Activated B cell treated with CpG ODN at 0.5 μM for 24 hours (primary cell): ENCODE measurements at regions not wholly inside any gene's neighbourhood (a gene's known extent, or its start where the extent isn't known, plus 50 kb on each side); places are given as distances from the start of the nearest gene placed in this dataset.
"Not testable (repeated sequence)": the region's sequence is repeated elsewhere in the genome, so short reads cannot be mapped to it uniquely, and the experiment has no call there.

Experiments used
- ATAC-seq: fragments of 200-7000 bp; cut with Tn5 transposase; one replicate; pipeline ENCODE4 v1.10.0; 2021; ENCODE audit warnings: low read depth, mild to moderate bottlenecking, moderate library complexity
- CTCF ChIA-PET: fragments of 350-600 bp; sonication (Branson Sonifier 250); formaldehyde crosslinking; loops from one replicate; lab custom pipeline; 2021; ENCODE audit warnings: antibody characterized with exemption; lab: Charles Lee
- POLR2A ChIA-PET: fragments of 350-600 bp; sonication (Branson Sonifier 250); formaldehyde crosslinking; loops from one replicate; lab custom pipeline; 2021; ENCODE audit warnings: antibody characterized with exemption; lab: Charles Lee
- DNase-seq: peaks from one replicate; pipeline ENCODE4 v3.0.0; 2022
- H3K27ac Mint-ChIP-seq: one replicate; pipeline ENCODE4 v1.8.0; 2020; ENCODE audit warnings: mixed read lengths
- H3K27me3 Mint-ChIP-seq: one replicate; pipeline ENCODE4 v1.8.0; 2021; ENCODE audit warnings: mixed read lengths
- H3K36me3 Mint-ChIP-seq: one replicate; pipeline ENCODE4 v1.8.0; 2021; ENCODE audit warnings: low read depth, mixed read lengths
- H3K4me1 Mint-ChIP-seq: one replicate; pipeline ENCODE4 v1.8.0; 2021; ENCODE audit warnings: mixed read lengths
- H3K4me3 Mint-ChIP-seq: one replicate; pipeline ENCODE4 v1.8.0; 2020; ENCODE audit warnings: mild to moderate bottlenecking, mixed read lengths
- H3K9me3 Mint-ChIP-seq: one replicate; pipeline ENCODE4 v1.8.0; 2020; ENCODE audit warnings: mixed read lengths
- CTCF ChIP-seq: fragments of 200-600 bp; IDR thresholded peaks from one replicate; pipeline ENCODE4 v1.8.0; 2022; ENCODE audit warnings: antibody characterized with exemption, mild to moderate bottlenecking
- intact Hi-C: fragments of 100-400 bp; cut with micrococcal nuclease; formaldehyde crosslinking; loops from one replicate; pipeline ENCODE4 v1.15.1; 2024

DNA sequence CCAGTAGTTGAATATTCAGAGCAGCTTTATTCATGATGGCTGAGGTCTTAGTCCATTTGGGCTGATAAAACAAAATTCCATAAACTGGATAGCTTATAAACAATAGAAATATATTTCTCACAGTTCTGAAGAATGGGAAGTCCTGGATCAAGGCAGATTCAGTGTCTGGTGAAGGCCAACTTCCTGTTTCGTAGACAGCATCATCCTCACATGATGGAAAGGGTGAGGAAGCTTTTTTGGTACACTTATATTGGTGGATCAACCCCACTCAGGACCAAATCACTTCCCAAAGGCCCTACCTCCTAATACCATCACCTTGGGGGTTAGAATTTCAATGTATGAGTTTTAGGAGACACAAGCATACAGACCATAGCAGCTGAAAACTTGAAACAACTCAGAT, 224.2 kb downstream of the CYB561 start:
- DNase-seq: no peak
- Mint-ChIP-seq H3K9me3 (peaks cover 2% of the 10 kb centered on the region), H3K27ac (no peak overlapping the region), H3K4me3 (no peak overlapping the region), H3K36me3 (no peaks in the 10 kb centered on the region), H3K27me3 (no peaks in the 10 kb centered on the region), H3K4me1 (no peaks in the 10 kb centered on the region)
- intact Hi-C loops: no loop called here
- POLR2A ChIA-PET: interaction anchor here (0.6 kb wide), 1 partner anchor 166 kb away, joined by 4 read pairs; no protein-coding TSS in a partner anchor
- ATAC-seq: no peak
- no peak for TF ChIP-seq CTCF
- CTCF ChIA-PET: no interaction called here

- Mint-ChIP-seq H3K4me3 (no peak overlapping the region), H3K4me1 (no peaks in the 10 kb centered on the region), H3K27me3 (no peaks in the 10 kb centered on the region), H3K27ac (no peak overlapping the region), H3K36me3 (no peaks in the 10 kb centered on the region), H3K9me3 (peaks cover 2% of the 10 kb centered on the region)
- intact Hi-C loops: no loop called here
- DNase-seq (no peak), ATAC-seq (no peak)
- ChIA-PET POLR2A (no interaction called here), CTCF (no interaction called here)
- no peak for TF ChIP-seq CTCF
Observed at GRCh38 chr17:63222655-63223054, 223.5 kb downstream of the CYB561 start.

GRCh38 chr17:63223212-63223911, 222.7 kb downstream of the CYB561 start:
- intact Hi-C loops: no loop called here
- no peak for DNase-seq
- ChIA-PET CTCF (no interaction called here), POLR2A (no interaction called here)
- no peaks in the 10 kb centered on the region for H3K36me3 Mint-ChIP-seq
- no peak for TF ChIP-seq CTCF
- peaks cover 2% of the 10 kb centered on the region for H3K9me3 Mint-ChIP-seq
- no peak overlapping the region for H3K4me3 Mint-ChIP-seq
- H3K4me1 Mint-ChIP-seq: no peaks in the 10 kb centered on the region
- no peaks in the 10 kb centered on the region for H3K27me3 Mint-ChIP-seq
- no peak overlapping the region for H3K27ac Mint-ChIP-seq
- no peak for ATAC-seq

DNA sequence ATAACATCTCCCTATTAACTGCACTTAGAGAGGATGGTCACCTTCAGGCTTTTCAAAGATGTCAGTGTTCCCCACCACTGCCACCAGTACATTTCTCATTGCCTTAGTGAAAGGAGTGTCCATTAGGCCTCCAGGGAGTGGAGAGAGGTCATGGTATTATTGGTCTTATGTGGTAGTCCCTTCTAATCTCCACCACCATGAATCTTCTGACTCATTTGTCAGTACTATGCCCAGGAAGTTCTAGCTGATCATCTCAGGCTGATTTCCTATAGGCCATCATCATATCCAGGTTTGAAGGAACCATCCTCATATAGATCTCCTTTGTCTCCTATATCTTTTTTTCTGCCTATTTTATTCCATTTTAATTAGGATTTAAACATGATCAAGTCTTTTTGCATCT, 221.5 kb downstream of the CYB561 start:
- DNase-seq (no peak), ATAC-seq (no peak)
- H3K36me3 Mint-ChIP-seq: no peaks in the 10 kb centered on the region
- CTCF ChIA-PET: no interaction called here
- H3K4me1 Mint-ChIP-seq: no peaks in the 10 kb centered on the region
- H3K4me3 Mint-ChIP-seq: no peak overlapping the region
- TF ChIP-seq CTCF: no peak
- H3K9me3 Mint-ChIP-seq: peaks cover 2% of the 10 kb centered on the region
- no peak overlapping the region for H3K27ac Mint-ChIP-seq
- POLR2A ChIA-PET: no interaction called here
- no peaks in the 10 kb centered on the region for H3K27me3 Mint-ChIP-seq
- intact Hi-C loops: no loop called here

DNA sequence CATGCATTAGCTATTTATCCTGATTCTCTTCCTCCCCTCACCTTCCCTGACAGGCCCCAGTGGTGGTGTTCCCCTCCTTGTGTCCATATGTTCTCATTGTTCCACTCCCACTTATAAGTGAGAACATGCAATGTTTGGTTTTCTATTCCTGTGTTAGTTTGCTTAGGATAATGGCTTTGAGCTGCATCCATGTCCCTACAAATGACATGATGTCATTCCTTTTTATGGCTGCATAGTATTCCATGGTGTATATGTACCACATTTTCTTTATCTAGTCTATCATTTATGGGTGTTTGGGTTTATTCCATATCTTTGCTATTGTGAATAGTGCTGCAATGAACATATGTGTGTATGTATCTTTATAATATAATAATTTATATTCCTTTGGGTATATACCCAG, 219.4 kb downstream of the CYB561 start:
- H3K4me1 Mint-ChIP-seq, intact Hi-C loops, H3K27me3 Mint-ChIP-seq, POLR2A ChIA-PET, CTCF ChIA-PET, ATAC-seq, H3K4me3 Mint-ChIP-seq, DNase-seq, H3K27ac Mint-ChIP-seq: not testable (repeated sequence)
- H3K36me3 Mint-ChIP-seq: peaks cover 13% of the 10 kb centered on the region
- peaks cover 17% of the 10 kb centered on the region for H3K9me3 Mint-ChIP-seq

DNA sequence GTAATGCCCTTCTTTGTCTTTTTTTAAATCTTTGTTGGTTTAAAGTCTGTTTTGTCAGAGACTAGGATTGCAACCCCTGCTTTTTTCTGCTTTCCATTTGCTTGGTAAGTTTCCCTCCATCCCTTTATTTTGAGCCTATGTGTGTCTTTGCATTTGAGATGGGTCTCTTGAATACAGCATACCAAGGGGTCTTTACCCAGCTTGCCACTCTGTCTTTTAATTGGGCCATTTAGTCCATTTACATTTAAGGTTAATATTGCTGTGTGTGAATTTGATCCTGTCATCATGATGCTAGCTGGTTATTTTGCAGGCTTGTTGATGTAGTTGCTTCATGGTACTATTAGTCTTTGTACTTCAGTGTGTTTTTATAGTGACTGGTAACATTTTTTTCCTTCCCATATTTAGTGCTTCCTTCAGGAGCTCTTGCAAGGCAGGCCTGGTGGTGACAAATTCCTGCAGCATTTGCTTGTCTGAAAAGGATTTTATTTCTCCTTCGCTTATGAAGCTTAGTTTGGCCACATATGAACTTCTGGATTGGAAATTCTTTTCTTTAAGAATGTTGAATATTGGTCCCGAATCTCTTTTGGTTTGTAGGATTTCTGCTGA, 215.0 kb downstream of the CYB561 start:
- H3K9me3 Mint-ChIP-seq: peaks cover 19% of the 10 kb centered on the region
- H3K27ac Mint-ChIP-seq, H3K27me3 Mint-ChIP-seq, intact Hi-C loops, H3K4me3 Mint-ChIP-seq, ATAC-seq, POLR2A ChIA-PET, H3K4me1 Mint-ChIP-seq, DNase-seq: not testable (repeated sequence)
- peaks cover 22% of the 10 kb centered on the region for H3K36me3 Mint-ChIP-seq
- CTCF ChIA-PET: interaction anchor here (1.2 kb wide), 1 partner anchor 116 kb away, joined by 3 read pairs; no protein-coding TSS in a partner anchor
